K562 (cell line): ENCODE measurements at regions not wholly inside any gene's neighbourhood (a gene's known extent, or its start where the extent isn't known, plus 50 kb on each side); places are given as distances from the start of the nearest gene placed in this dataset.

Experiments
- EP300 ChIP-seq: IDR thresholded peaks from 2 replicates; pipeline ENCODE4 v1.6.1; 2012; ENCODE audit warnings: low read length, improper control_type of control experiment
- FOS ChIP-seq: IDR thresholded peaks from 3 replicates; pipeline ENCODE4 v1.6.1; 2011; ENCODE audit not compliant: insufficient read length; ENCODE audit errors: extremely low read depth
- JUN ChIP-seq, 2 experiments: sonication (generic) in 1 of 2; formaldehyde crosslinking in 1 of 2; IDR thresholded peaks; 2 replicates each; pipeline versions ENCODE4 v1.6.1 to v1.8.0; 2012 to 2022; ENCODE audit warnings: borderline replicate concordance in 2 of 2, mild to moderate bottlenecking in 2 of 2, improper control_type of control experiment in 1 of 2, low read depth in 1 of 2, low read length in 1 of 2, missing genetic modification reagents in 1 of 2
- MECOM ChIP-seq: fragments of 250-450 bp; sonication (Bioruptor Pico); IDR thresholded peaks from 2 replicates; pipeline ENCODE4 v1.8.0; 2022; ENCODE audit warnings: inconsistent platforms

DNA sequence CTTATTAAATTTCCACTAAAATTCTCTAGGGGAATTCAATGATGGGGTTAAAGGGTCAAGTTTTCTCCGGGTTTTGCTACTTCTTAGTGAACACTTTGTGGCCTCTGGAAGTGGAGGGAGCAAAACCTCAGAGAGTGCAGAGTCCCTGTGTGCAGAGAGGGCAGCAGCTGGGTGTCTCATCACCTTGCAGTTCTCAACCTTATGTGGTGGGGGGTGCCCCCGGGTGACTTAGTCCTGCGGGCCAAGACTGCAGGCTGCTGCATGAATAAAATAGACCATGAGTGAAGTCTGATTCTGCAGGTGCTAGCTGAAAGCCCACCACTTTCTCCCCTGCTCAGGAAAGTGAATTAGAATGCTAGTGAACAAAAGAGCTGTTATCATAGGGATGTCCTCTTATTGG lies 191.6 kb downstream of the DLEU7 start:
- TF ChIP-seq MECOM (CRISPR knock-in tag) (no peak), EP300 (no peak), FOS (no peak), JUN (IDR thresholded peaks at IDR 0.05; ENCODE audit: borderline replicate concordance, low read depth, low read length) (no peak), JUN (CRISPR knock-in tag; IDR thresholded peaks at IDR 0.05; ENCODE audit: borderline replicate concordance) (no peak)
